Vagina (tissue), 2 donors: ENCODE measurements at regions not wholly inside any gene's neighbourhood (a gene's known extent, or its start where the extent isn't known, plus 50 kb on each side); places are given as distances from the start of the nearest gene placed in this dataset.

ENCODE experiments used
- POLR2A ChIP-seq, 2 donors: fragments of 450-650 bp; IDR thresholded peaks; one replicate each; pipeline ENCODE4 v1.6.1; 2017; ENCODE audit warnings: antibody characterized with exemption in 2 of 2, mild to moderate bottlenecking in 2 of 2, moderate library complexity in 2 of 2
- POLR2AphosphoS5 ChIP-seq, 2 donors: sonication (generic); formaldehyde crosslinking; IDR thresholded peaks; one replicate each; pipeline ENCODE4 v1.9.0; 2017; ENCODE audit warnings: antibody characterized with exemption in 2 of 2, mild to moderate bottlenecking in 2 of 2, low read depth in 1 of 2; ENCODE audit not compliant: insufficient read depth in 1 of 2
- TF ChIP-seq, protein P1 (sequence below), 3 experiments: fragments of 450-650 bp in 2 of 3; fragments of 200-600 bp in 1 of 3; sonication (generic) in 1 of 3; IDR thresholded peaks; one replicate each; pipeline ENCODE4 v1.5.1; 2017 to 2019; ENCODE audit warnings: antibody characterized with exemption in 3 of 3, mild to moderate bottlenecking in 2 of 3, moderate library complexity in 2 of 3

DNA sequence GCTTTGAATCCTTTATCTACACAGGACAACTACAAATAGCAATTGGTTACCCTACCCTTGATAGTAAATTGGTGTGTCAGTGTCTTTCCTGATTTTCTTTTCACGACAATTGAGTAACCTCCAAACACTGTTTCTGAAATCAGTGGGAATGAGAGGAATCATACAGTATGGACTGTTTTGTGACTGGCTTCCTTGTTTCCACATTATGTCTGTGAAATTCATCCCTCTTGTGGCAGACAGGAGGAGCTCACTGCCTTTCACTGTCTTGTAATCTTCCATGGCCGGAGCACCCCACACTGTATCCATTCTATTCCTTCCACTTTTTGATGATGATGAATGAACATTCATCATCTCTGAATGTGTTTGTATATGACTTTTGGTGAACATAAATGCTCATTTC lies 164.0 kb upstream of the PZP start:
- TF ChIP-seq, protein P1, sequence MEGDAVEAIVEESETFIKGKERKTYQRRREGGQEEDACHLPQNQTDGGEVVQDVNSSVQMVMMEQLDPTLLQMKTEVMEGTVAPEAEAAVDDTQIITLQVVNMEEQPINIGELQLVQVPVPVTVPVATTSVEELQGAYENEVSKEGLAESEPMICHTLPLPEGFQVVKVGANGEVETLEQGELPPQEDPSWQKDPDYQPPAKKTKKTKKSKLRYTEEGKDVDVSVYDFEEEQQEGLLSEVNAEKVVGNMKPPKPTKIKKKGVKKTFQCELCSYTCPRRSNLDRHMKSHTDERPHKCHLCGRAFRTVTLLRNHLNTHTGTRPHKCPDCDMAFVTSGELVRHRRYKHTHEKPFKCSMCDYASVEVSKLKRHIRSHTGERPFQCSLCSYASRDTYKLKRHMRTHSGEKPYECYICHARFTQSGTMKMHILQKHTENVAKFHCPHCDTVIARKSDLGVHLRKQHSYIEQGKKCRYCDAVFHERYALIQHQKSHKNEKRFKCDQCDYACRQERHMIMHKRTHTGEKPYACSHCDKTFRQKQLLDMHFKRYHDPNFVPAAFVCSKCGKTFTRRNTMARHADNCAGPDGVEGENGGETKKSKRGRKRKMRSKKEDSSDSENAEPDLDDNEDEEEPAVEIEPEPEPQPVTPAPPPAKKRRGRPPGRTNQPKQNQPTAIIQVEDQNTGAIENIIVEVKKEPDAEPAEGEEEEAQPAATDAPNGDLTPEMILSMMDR (IDR thresholded peaks at IDR 0.05) = no peak
- no peak for TF ChIP-seq POLR2AphosphoS5 (IDR thresholded peaks at IDR 0.05; ENCODE audit: insufficient read depth in 1 of 2, low read depth in 1 of 2)
- no peak for TF ChIP-seq POLR2A (IDR thresholded peaks at IDR 0.05)
